ENCODE measurements at regions not wholly inside any gene's neighbourhood (a gene's known extent, or its start where the extent isn't known, plus 50 kb on each side); places are given as distances from the start of the nearest gene placed in this dataset.

DNA sequence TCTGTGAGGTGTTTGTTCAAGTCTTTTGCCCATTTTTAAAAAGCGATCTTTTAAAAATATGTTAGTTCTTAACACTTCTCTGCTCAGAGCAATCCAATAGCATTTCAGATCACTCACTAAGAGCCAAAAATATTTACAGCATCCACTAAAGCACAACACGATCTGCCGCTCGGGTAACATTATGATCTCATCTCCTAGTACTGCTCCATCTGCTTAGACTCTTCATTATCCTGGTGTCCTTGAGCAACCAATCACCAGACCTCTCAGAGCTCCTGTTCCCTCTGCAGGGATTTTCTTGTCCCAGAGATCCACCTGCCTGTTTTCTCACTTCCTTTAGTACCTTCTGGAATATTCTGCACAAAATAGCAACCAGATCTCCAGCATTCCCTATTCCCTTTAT, 235.3 kb upstream of the ESRRG start:
- intact Hi-C loops (cut with DNase I) = no loop called here
- H3K4me1 ChIP-seq = no peaks in the 10 kb centered on the region
- ATAC-seq = no peak
- H3K27ac ChIP-seq = no peak overlapping the region
- WGBS, 2 donors = 85 to 87% methylated on average over 4 of the region's 4 CpGs
- TF ChIP-seq CTCF (IDR thresholded peaks at IDR 0.05) = no peak
- no peaks in the 10 kb centered on the region for H3K9me3 ChIP-seq
- H3K27me3 ChIP-seq = no peaks in the 10 kb centered on the region
- no peak overlapping the region for H3K4me3 ChIP-seq
- no peak for DNase-seq
- FAIRE-seq = no peak
- H3K36me3 ChIP-seq = no peaks in the 10 kb centered on the region

DNA sequence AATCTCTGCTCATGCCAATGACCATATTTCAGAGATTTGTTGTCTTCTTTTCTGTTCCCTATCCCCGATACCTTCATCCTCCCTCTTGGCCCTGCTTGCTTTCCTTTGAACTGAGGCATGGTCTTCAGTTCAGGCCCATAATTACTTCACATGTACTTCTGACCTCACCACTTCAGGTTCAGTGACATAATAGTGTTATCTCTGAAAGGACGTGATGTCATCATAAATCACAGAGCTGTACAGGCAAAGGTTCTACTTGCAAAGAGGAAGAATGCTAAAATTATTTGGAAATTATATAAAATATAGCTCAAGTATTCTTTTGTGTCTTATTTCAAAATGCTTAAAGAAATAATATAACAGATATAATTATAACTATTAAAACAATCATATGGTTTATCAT, 230.3 kb upstream of the ESRRG start:
- intact Hi-C loops (cut with DNase I) = no loop called here
- TF ChIP-seq CTCF (IDR thresholded peaks at IDR 0.05) = no peak
- Histone ChIP-seq H3K4me1 (no peaks in the 10 kb centered on the region), H3K27me3 (no peaks in the 10 kb centered on the region), H3K36me3 (no peaks in the 10 kb centered on the region), H3K27ac (no peak overlapping the region), H3K4me3 (no peak overlapping the region), H3K9me3 (no peaks in the 10 kb centered on the region)
- no peak for ATAC-seq
- WGBS, 2 donors = 78 to 81% methylated on average over 2 of the region's 2 CpGs
- no peak for DNase-seq
- FAIRE-seq = no peak

- no peak for DNase-seq
- Histone ChIP-seq H3K27me3 (no peaks in the 10 kb centered on the region), H3K4me3 (no peak overlapping the region), H3K4me1 (no peaks in the 10 kb centered on the region), H3K36me3 (no peaks in the 10 kb centered on the region), H3K27ac (no peak overlapping the region), H3K9me3 (no peaks in the 10 kb centered on the region)
- 79 to 80% methylated on average over 6 of the region's 6 CpGs for WGBS, 2 donors
- intact Hi-C loops (cut with DNase I) = no loop called here
- no peak for FAIRE-seq
- ATAC-seq = no peak
- TF ChIP-seq CTCF (IDR thresholded peaks at IDR 0.05) = no peak
Measured at GRCh38 chr1:216952864-216953263, 229.6 kb upstream of the ESRRG start.

DNA sequence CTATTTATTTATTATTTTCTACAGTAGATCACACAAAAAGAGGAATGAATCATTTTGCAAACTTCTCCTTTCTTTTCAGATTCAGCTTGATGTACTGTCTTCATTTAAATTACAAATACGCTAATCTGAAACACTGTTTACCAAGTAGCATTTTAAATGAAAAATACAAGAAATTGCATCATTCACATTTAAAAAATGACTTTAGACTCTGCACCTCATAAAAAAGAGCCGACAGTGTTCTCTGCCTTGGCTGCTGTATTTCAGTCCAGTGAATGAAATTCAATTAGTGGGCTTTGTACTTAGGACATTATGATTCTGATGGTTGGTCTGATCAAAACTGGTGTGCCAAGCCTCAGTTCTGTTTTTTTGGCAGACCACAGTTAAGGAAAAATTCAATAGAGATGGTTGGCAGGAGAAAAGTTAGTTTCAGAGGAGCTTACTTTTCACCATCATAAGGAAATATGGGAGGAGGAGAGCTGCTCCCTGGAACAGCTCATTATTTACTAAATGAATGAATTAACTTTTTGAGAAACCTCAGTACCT, 222.4 kb upstream of the ESRRG start:
- ATAC-seq (no peak), FAIRE-seq (no peak), DNase-seq (no peak)
- no peak for TF ChIP-seq CTCF (IDR thresholded peaks at IDR 0.05)
- 71 to 75% methylated on average over 2 of the region's 2 CpGs for WGBS, 2 donors
- Histone ChIP-seq H3K4me1 (no peaks in the 10 kb centered on the region), H3K27ac (no peak overlapping the region), H3K36me3 (no peaks in the 10 kb centered on the region), H3K9me3 (no peaks in the 10 kb centered on the region), H3K27me3 (no peaks in the 10 kb centered on the region), H3K4me3 (no peak overlapping the region)
- intact Hi-C loops (cut with DNase I) = no loop called here

DNA sequence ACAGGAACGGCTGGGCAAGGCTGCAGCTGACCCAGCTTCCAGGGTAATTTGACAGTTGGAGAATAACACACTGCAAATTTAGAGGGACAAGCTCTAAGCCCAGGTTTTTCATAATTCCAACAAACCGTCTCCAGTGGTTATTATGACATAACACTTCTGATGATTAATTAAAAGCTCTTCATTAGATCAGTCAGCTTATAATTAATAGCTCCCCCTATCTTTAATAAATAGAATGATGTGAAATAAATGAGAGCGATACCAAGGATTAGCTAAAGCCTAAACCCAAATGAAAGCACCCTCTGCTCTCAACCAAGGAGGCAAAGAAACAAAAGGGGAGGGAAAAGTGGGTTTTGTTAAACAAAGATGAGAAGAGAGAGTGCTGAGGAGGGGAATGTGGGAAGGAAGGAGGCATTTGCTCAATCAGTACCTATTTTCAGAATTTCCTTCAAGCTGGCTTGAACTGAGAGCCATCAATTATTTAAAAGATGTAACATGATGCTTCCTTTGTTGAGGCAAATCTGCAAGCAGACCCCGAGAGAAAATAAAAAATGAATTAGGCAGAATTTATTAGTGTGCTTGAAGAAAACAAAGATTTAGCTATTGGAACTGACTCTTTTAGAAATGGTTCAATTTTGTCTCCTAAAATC, 221.8 kb upstream of the ESRRG start:
- Histone ChIP-seq H3K36me3 (no peaks in the 10 kb centered on the region), H3K4me3 (no peak overlapping the region), H3K4me1 (no peaks in the 10 kb centered on the region), H3K27ac (no peak overlapping the region), H3K9me3 (no peaks in the 10 kb centered on the region), H3K27me3 (no peaks in the 10 kb centered on the region)
- FAIRE-seq (no peak), DNase-seq (no peak), ATAC-seq (no peak)
- no peak for TF ChIP-seq CTCF (IDR thresholded peaks at IDR 0.05)
- 69 to 75% methylated on average over 4 of the region's 4 CpGs for WGBS, 2 donors
- intact Hi-C loops (cut with DNase I) = no loop called here

All from pancreas (tissue), 10 donors.